Retina (tissue), 1 donor: ENCODE measurements at regions not wholly inside any gene's neighbourhood (a gene's known extent, or its start where the extent isn't known, plus 50 kb on each side); places are given as distances from the start of the nearest gene placed in this dataset.

Source experiments
- DNase-seq: peaks from one replicate; pipeline ENCODE4 v3.0.0-alpha.2; 2016

- DNase-seq: no peak
These were observed 1941.9 kb upstream of the PIK3C3 start for GRCh38 chr18:40013001-40013609.

DNA sequence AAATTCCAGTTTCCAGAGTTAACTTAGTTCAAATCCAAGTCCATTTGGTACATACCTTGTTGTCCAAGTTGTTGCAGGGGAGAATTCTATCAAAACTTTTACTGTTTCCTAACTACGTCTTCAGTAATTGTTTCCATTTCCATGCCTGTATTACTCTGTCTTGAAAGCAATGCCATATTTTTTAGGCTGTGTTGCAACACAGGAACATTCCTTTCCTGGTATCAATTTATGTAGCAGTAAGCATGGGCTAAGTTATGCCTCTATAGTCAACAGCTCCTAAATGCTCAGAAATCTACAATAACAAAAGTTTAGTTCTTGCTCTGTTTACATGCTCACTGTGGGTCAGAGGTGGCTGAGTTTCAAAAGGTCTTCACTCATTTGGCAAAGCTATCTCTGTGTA is 1943.8 kb upstream of the PIK3C3 start:
- no peak for DNase-seq

DNA sequence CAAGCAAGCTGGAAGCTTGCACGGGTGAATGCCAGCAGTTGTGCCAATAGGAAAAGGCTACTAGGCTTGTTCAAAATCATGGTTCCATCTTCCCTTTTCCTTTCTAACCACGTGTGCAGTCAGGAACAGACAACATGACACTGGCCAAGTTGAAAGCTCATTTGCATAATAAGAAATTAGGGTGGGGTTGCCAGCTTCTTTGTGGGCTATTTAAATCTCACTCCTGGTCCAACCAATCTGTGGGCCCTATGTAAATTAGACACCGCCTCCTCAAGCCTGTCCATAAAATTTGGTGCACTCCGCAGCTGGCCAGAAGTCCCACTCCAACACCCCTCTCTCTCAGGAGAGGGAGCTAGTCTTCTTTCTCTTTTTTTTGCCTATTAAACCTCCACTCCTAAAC is 1948.4 kb upstream of the PIK3C3 start:
- DNase-seq: no peak

DNA sequence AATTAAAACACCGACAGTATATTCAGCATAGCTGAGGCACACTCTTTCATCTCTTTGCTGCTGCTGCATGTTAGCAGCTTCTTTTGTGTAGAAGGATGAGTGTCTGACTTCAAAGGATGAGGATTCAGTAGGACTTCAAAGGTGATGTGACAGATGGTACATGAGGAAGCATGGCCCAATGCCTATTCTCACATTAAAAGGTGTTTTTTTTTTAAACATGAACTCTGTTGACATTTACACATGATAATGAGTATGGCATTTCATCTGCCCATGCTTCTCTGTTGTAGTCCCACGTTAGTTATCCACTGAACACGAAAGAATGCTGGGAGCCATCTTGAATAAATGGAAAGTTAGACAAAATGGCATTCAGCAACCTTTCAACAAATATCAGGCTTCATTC is 1950.8 kb upstream of the PIK3C3 start:
- no peak for DNase-seq

DNA sequence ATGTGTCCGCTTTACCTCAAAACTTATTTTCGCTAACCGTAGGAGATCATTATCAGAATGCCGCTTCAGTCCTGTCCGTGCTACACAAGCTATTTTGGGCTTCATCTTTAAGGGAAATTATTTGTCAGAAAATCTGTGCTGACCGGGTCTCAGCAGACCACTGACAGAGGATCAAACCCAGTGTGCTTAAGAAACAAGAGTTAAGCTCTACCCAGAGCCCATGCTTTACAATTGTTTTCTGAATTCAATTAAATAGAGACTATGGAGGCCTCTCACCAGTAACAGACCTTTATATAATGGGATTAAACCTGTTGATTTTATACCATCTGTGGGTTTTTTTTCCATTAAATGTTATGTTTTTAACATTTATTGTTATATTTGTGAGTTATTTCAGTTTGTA is 1956.7 kb upstream of the PIK3C3 start:
- DNase-seq: no peak

DNA sequence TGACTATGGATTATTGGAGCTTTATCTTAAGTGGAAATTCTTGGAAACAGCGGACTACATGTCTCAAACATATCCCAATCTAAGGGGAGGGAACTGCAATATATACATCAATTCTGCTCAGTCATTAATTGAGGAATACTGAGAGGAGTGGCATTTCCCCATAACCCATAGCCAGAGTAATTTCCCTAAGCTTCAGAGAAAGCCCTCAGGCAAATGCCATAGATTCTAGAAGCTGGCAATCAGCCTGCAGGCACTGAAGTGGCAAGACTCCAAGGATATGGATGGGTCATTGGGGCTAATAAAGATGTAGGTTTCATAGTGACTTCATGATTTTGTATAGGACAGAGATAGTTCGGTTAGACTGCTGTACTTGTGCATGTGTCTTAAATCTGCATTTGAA is 1960.5 kb upstream of the PIK3C3 start:
- DNase-seq: no peak

DNA sequence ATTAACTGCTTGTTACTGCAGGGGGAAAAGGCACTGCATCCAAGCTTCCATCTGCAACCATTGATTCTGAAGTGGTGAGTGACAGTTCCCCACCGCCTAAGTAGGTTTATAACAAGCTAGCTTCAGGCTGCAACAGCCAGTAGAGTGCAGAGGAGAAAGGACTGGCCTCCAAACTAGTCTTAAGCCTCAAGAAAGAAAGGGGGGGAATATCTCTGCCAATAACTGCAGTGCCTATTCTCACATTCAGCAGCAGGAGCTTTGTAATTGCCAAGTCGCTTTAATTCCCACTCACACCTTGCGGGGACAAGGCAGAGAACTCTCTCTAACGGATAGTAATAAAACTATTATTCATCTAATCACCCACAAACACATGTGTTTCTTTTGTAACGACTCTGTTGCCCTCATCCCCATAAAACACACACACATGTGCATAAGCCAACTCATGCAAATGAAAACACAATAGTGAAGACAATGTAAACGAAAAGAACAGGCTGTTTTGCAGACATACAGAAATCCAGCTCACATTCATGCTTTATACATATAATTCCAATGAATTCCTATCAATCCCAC is 1963.3 kb upstream of the PIK3C3 start:
- DNase-seq: peak; percentile 32

GRCh38 chr18:39990540-39990939 is 1964.5 kb upstream of the PIK3C3 start:
- no peak for DNase-seq

DNA sequence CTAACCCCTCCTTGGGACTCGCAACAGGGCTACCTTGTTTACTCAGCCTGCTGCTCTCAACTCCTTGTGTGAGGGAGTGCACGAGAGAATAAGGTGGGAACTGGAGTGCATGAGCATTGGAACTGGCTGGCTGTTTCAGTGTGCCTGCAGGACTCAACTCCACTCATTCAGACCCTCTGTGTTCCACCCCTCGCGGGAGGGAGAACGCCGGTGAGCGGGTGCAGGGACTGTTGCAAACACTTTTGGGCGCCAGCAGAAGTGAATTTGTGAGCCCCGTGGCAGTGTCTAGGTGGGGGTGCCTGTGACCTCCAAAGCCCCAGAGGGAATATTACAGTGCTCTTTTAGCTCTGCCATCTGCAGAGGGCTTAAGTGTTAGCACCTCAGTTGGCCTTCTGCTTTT is 1978.3 kb upstream of the PIK3C3 start:
- DNase-seq: no peak

DNA sequence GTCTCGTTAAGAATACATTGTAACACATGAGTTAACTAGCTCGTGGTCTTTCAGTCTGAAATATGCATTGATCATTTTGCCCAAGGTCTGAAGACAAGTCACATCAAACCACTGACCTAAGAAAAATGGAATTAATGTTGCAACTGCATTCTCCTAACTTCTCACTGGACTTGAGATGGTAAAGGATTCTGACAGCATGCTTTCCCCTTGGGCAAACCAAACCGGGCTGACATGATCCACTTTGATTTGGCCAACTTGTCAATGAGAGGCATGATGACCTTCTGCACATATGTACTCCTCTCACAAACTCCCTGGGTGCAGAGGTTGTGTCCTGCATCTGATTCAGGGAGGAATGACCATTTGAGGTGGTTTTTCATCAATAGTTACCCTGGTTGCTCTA is 1982.5 kb upstream of the PIK3C3 start:
- DNase-seq: peak; percentile 76

DNA sequence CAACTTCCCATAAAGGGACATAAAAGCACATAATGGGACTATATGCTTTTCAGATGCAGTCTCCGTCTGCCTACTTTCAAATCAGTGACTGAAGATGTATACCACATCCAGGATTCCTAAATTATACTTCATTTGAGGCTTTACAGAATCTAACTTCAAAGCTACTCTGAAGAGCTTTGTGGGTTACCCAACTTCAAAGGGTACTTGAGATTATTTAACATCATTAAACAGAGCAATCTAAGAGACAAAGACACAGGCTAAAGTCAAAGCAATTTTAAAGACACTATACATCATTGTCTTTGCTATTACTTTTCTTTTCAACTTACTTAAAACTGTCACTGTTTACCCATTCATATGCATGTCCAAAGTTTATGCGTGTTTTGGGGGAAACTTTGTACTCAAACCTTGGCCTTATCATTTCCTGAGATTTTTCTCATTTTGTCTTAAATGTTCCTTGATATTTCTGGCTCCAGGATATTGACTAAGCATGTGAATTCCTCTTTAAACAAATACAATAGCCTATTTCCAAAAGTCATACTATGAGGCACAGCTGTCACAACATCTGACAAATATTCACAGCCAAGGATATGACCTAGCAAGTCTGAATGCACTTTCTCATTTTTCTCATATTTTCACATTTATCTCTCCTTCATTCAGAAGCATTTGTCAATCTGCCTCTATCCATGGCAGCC is 1985.1 kb upstream of the PIK3C3 start:
- no peak for DNase-seq

DNA sequence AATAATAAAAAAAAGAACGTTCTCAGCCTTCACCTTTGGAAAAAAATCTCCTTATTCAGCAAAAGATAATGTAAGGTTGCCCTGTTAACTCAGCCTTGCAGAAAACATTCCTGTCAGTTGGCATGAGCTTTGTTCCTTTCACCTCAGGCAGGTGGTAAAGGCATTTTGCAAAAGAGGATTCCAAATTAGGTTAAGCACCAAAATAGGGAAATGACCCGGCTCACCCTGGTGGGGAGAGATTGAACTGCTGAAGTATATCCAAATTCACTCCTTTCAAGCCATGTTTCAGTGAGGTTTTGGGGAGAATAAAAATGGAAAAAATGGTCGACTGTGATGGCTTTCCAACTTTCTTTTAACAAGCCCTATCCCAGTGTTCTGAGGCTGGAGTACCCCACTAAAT is 1988.8 kb upstream of the PIK3C3 start:
- DNase-seq: no peak

- DNase-seq: no peak
These were observed 1992.5 kb upstream of the PIK3C3 start for GRCh38 chr18:39962546-39962945.

DNA sequence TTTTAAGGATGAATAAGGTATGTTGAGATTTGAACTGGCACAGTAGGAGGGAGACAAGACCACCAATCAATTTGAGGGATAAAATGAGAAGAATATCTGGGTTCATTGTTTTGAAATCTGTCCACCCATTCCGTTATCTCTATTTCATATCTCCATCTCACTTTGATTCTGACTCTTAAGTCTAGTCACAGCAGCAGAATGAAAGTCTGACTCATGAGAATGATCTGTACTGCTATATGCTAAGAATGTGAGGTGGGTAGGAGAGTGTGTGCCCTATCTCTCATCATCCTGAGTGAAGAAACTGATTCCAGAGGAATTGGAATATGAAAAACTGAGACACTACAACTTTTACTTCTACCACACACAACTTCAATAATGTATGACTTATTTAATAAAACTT is 1994.5 kb upstream of the PIK3C3 start:
- no peak for DNase-seq

DNA sequence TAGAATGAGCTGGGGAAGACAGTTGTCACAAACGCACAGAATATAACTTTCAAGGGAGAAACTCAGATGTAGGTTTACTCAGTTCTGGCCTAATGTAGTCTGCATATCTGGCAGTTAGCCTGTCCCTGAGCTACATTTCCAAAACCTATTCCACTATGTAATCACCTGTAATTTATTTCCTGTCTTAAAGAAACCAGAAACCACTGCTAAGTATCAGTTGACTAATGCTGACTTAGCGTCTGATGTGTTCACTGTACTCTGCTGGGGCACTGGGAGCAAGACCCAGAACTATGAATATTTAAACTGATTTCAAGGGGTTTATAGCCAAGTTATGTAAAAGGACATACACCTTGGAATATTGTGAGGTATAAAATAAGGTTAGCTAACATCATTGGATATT is 1995.2 kb upstream of the PIK3C3 start:
- DNase-seq: no peak

DNA sequence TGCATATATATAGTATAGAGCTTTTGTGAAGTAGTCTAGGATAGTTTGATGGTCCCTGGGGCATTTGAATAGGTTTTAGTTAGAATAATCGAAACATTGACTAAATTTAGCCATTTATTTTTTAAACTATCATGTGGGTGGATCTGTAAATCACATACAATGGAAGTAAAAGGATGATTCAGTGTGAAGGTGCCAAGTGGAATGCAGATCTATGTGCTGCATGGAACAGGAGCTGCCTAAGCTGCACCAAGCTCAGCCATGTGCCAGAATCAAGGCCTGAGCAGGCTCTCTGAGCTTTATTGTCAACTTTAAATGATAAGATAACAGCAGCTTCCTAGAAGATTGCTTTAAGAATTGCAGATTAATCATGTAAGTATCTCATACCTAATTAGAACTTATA is 1996.2 kb upstream of the PIK3C3 start:
- DNase-seq: no peak

GRCh38 chr18:39952816-39953215 is 2002.2 kb upstream of the PIK3C3 start:
- no peak for DNase-seq

DNA sequence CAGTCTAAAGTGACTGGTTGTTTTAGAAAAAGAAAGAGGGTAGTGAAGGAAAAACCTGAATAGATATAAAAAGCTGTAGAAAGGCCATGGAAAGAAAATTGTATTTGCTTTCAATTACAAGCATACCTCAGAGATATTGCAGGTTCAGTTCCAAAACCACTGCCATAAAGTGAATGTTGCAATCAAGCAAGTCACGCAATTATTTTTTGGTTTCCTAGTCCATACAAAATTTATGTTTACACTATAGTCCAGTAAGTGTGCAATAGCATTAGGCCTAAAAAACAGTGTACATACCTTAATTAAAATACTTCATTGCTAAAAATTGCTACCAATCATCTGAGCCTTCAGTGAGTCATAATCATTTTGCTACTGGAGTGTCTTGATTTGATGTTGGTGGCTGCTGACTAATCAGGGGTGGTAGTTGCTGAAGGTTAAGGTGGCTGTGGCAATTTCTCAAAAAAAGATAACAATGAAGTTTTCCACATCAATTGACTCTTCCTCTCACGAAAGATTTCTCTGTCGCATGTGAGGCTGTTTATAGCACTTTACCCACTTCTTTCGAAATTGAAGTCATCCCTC is 2003.8 kb upstream of the PIK3C3 start:
- DNase-seq: no peak

DNA sequence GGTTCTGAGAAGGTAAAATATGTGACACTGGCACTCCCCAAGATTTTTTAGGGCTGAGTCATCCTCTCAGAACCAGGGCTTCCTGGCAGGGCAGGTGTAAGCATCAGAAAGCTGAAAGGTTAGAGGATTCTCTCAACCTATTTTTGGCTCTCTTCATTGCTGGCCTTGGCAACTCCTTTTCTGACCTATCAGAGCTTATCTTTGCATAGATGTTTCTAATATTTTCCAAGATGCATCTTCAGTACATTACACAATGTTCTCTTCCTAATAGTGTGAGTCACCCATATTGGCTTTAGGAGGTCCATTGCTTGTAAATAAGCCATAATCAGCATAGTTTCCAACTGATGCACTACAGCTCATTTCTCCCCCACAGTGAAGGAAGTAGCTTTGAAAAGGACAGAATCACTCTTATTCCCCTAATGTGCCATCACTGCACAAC is 2008.4 kb upstream of the PIK3C3 start:
- DNase-seq: no peak

DNA sequence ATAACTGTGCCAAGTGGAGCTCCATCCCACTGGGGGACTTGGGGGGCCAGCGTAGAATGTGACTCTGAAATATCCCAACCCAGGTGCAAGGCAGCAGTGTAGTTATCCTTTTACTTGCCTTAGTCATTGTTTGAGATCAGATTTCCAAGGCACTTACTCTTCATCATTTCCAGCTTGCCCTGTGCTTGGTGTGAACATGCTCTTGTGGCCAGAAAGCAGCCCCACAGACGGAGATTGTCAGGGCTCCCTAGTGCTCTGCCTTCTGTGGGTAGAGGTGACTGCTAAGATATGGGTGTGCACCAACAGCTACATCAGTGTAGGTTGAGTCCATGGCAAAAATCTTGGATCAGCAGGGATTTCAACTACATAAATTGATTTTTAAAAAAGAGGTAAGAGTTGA is 2010.0 kb upstream of the PIK3C3 start:
- no peak for DNase-seq

DNA sequence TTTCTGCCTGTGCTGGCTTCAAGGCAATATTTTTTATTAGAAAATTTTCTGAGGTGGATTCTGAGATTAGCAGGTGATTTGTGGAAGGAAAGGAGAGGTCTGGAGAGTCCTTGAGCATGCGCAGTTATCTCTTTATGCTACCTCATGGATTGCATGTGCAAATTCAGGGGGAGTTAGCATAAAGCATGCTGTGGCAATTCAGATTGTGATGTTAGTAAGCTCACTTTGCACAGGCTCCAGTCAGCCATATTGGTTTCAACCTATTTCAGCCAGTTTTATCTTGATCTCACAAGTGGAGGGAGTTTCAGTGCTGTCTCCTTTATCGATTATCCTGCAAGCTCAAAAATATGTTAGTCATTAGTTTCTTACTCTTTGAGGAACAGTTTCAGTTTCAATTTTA is 2012.3 kb upstream of the PIK3C3 start:
- no peak for DNase-seq

DNA sequence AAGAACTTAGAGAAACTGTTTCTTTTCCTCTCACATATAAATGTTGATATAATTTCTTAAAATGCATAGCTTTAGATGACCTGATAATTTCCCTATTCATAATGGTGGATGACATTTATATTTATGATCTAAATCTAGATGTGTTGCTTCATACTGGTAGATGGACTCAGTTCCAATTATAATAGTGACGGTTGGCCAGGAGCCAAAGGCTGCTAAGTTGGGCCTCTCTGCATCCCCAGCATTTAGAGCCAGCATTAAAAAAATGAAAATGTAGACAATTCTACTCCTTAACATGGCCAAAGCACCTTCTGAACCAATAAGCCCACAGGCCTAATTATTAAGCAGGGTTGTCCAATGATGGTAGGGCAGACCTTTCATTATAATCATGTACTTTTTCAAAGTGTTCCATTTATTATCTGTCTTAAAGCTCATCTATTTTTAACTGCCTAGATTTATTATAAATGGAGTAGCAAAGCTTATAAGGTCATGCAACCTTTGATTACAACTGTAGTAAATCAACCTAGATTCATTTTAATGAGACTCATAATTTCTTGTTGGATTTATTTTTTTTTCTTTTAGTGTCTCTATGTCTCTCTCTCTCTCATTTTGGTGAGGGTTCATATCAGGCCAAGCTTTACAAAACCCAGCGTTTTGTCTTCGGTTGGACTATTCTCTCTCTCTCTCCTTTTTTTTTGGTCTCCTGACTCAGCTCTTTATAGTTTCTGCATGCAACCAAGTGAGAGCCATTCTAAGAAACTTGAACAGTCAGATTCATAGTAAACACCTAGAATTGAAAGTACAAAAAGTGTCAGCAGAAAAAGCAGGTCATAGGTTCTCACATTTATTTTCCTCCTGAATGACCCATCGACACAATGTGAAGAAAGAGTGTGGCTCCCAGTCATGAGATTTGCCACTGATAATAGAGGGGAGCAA is 2016.1 kb upstream of the PIK3C3 start:
- DNase-seq: no peak

DNA sequence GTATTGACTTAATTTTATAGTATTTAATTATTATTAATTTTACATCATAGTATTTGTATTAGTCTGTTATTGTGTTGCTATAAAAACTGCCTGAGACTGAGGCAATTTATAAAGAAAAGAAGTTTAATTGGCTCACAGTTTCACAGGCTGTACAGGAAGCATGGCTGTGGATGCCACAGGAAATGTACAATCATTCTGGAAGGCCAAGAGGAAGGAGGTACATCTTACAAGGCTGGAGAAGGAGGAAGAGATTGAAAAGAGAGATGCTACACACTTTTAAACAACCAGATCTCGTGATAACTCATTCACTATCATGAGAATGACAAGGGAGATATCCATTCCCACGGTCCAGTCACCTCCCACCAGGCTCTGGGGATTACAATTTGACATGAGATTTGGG is 2019.4 kb upstream of the PIK3C3 start:
- no peak for DNase-seq
